D721Med (cell line): ENCODE measurements at regions not wholly inside any gene's neighbourhood (a gene's known extent, or its start where the extent isn't known, plus 50 kb on each side); places are given as distances from the start of the nearest gene placed in this dataset.

Experiments used
- DNase-seq: peaks from one replicate; pipeline ENCODE4 v3.0.0; 2011; ENCODE audit warnings: low spot score; ENCODE audit not compliant: insufficient read length
- FAIRE-seq: peaks from 2 replicates; lab custom pipeline; 2011; peaks lifted over from hg19 to GRCh38; lab: Jason Lieb, UNC
- CTCF ChIP-seq: IDR thresholded peaks from 2 replicates; pipeline ENCODE4 v1.5.1; 2012; ENCODE audit warnings: mild to moderate bottlenecking, control low read depth; ENCODE audit not compliant: insufficient read depth; ENCODE audit errors: missing control alignments

GRCh38 chr2:167900435-167901114 is 346.8 kb downstream of the STK39 start:
- DNase-seq (no peak), FAIRE-seq (no peak)
- TF ChIP-seq CTCF: no peak

GRCh38 chr2:167898340-167898739 is 349.1 kb downstream of the STK39 start:
- no peak for TF ChIP-seq CTCF
- no peak for DNase-seq
- FAIRE-seq: no peak

- DNase-seq: no peak
- no peak for FAIRE-seq
Measured at GRCh38 chr2:167891841-167892240, 355.6 kb downstream of the STK39 start.

GRCh38 chr2:167890739-167891138 is 356.7 kb downstream of the STK39 start:
- no peak for DNase-seq
- FAIRE-seq: no peak
- no peak for TF ChIP-seq CTCF

More at GRCh38 chr2:167891841-167892240, 355.6 kb downstream of the STK39 start:
- TF ChIP-seq CTCF: no peak

- TF ChIP-seq CTCF: no peak
Measured at GRCh38 chr2:167880415-167880814, 367.0 kb downstream of the STK39 start.

GRCh38 chr2:167875529-167875928 is 371.9 kb downstream of the STK39 start:
- FAIRE-seq: no peak
- DNase-seq: no peak
- TF ChIP-seq CTCF: no peak

More at GRCh38 chr2:167880415-167880814, 367.0 kb downstream of the STK39 start:
- FAIRE-seq (no peak), DNase-seq (no peak)

- DNase-seq: no peak
- TF ChIP-seq CTCF: no peak
- FAIRE-seq: no peak
Measured at GRCh38 chr2:167874812-167875211, 372.6 kb downstream of the STK39 start.
